OCI-LY7 (cell line): ENCODE measurements at regions not wholly inside any gene's neighbourhood (a gene's known extent, or its start where the extent isn't known, plus 50 kb on each side); places are given as distances from the start of the nearest gene placed in this dataset.

Source experiments
- EZH2phosphoT487 ChIP-seq: fragments of 200-600 bp; sonication (generic); IDR thresholded peaks from 2 replicates; pipeline ENCODE4 v1.6.1; 2018; ENCODE audit warnings: low read depth, borderline replicate concordance, mild to moderate bottlenecking, mixed run types, antibody characterized with exemption, low read length, moderate library complexity, mixed read lengths
- TF ChIP-seq, protein P1 (sequence below): fragments of 200-600 bp; sonication (generic); conservative IDR thresholded peaks from 2 replicates; pipeline ENCODE4 v1.5.1; 2014; ENCODE audit warnings: mild to moderate bottlenecking, antibody characterized with exemption, low read length, moderate library complexity, mixed read lengths

DNA sequence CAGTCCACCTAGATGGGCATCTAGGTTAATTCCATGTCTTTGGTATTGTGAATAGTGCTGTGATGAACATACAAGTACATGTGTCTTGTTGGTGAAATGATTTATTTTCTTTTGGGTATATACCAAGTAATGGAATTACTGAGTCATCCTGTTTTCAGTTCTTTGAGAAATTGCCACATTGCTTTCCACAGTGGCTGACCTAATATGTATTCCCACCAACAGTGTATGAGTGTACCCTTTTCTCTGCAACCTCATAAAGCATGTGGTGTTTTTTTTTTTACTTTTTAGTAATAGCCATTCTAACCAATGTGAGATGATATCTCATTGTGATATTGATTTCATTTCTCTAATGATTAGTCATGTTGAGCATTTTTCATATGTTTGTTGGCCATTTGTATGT lies 86.0 kb upstream of the NDN start:
- TF ChIP-seq, protein P1, sequence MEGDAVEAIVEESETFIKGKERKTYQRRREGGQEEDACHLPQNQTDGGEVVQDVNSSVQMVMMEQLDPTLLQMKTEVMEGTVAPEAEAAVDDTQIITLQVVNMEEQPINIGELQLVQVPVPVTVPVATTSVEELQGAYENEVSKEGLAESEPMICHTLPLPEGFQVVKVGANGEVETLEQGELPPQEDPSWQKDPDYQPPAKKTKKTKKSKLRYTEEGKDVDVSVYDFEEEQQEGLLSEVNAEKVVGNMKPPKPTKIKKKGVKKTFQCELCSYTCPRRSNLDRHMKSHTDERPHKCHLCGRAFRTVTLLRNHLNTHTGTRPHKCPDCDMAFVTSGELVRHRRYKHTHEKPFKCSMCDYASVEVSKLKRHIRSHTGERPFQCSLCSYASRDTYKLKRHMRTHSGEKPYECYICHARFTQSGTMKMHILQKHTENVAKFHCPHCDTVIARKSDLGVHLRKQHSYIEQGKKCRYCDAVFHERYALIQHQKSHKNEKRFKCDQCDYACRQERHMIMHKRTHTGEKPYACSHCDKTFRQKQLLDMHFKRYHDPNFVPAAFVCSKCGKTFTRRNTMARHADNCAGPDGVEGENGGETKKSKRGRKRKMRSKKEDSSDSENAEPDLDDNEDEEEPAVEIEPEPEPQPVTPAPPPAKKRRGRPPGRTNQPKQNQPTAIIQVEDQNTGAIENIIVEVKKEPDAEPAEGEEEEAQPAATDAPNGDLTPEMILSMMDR: no peak
- TF ChIP-seq EZH2phosphoT487: no peak
